Keratinocyte (primary cell): ENCODE measurements at regions not wholly inside any gene's neighbourhood (a gene's known extent, or its start where the extent isn't known, plus 50 kb on each side); places are given as distances from the start of the nearest gene placed in this dataset.

ENCODE experiments used
- DNase-seq: peaks from one replicate; pipeline ENCODE4 v3.0.0-alpha.2; 2011; ENCODE audit warnings: low read depth, missing footprints, low spot score
- FAIRE-seq: peaks from 2 replicates; lab custom pipeline; 2011; peaks lifted over from hg19 to GRCh38; lab: Jason Lieb, UNC
- H2AFZ ChIP-seq: 2 replicates; pipeline ENCODE4 v1.6.0; 2012; ENCODE audit warnings: low read length, control low read depth, inconsistent platforms; ENCODE audit not compliant: control insufficient read depth
- H3K27ac ChIP-seq: 2 replicates; pipeline ENCODE4 v1.5.1; 2011; ENCODE audit warnings: low read length; ENCODE audit not compliant: control insufficient read depth, insufficient read depth
- H3K27me3 ChIP-seq: 3 replicates; pipeline ENCODE4 v1.6.0; 2011; ENCODE audit warnings: low read length; ENCODE audit not compliant: control insufficient read depth, insufficient read depth; ENCODE audit errors: extremely low read depth
- H3K36me3 ChIP-seq, 2 experiments: 2 replicates in 1 of 2; 3 replicates in 1 of 2; pipeline ENCODE4 v1.5.1; 2011; ENCODE audit warnings: low read length in 2 of 2, mild to moderate bottlenecking in 1 of 2; ENCODE audit not compliant: control insufficient read depth in 2 of 2, insufficient read depth in 2 of 2; ENCODE audit errors: extremely low read depth in 1 of 2
- H3K4me1 ChIP-seq: 3 replicates; pipeline ENCODE4 v1.5.1; 2011; ENCODE audit warnings: low read length; ENCODE audit not compliant: control insufficient read depth, insufficient read depth; ENCODE audit errors: extremely low read depth
- H3K4me2 ChIP-seq: 3 replicates; pipeline ENCODE4 v1.6.0; 2011; ENCODE audit warnings: low read depth, low read length; ENCODE audit not compliant: control insufficient read depth, insufficient read depth; ENCODE audit errors: extremely low read depth
- H3K4me3 ChIP-seq, 3 experiments: fragments of 200-600 bp in 1 of 3; sonication (generic) in 1 of 3; 2 replicates in 2 of 3; 3 replicates in 1 of 3; pipeline ENCODE4 v1.5.1; 2011 to 2016; ENCODE audit warnings: low read length in 3 of 3, mild to moderate bottlenecking in 3 of 3, control low read depth in 2 of 3, inconsistent platforms in 1 of 3, low read depth in 1 of 3, mixed read lengths in 1 of 3, mixed run types in 1 of 3, moderate library complexity in 1 of 3; ENCODE audit not compliant: control insufficient read depth in 2 of 3, insufficient read depth in 2 of 3; ENCODE audit errors: extremely low read depth in 1 of 3
- H3K79me2 ChIP-seq: 2 replicates; pipeline ENCODE4 v1.6.0; 2012; ENCODE audit warnings: low read length; ENCODE audit not compliant: control insufficient read depth, insufficient read depth
- H3K9ac ChIP-seq: 3 replicates; pipeline ENCODE4 v1.6.0; 2011; ENCODE audit warnings: low read length; ENCODE audit not compliant: control insufficient read depth, insufficient read depth; ENCODE audit errors: extremely low read depth
- H3K9me1 ChIP-seq: 3 replicates; pipeline ENCODE4 v1.6.0; 2011; ENCODE audit warnings: low read length; ENCODE audit not compliant: control insufficient read depth, insufficient read depth; ENCODE audit errors: extremely low read depth
- H3K9me3 ChIP-seq: 2 replicates; pipeline ENCODE4 v1.5.1; 2012; ENCODE audit warnings: low read depth, low read length; ENCODE audit not compliant: control insufficient read depth
- H4K20me1 ChIP-seq: 3 replicates; pipeline ENCODE4 v1.6.0; 2011; ENCODE audit warnings: low read length; ENCODE audit not compliant: control insufficient read depth, insufficient read depth; ENCODE audit errors: extremely low read depth
- EZH2 ChIP-seq: IDR thresholded peaks from one replicate; pipeline ENCODE4 v1.6.1; 2012; ENCODE audit warnings: inconsistent platforms, mild to moderate bottlenecking, low read length, moderate library complexity
- dilution Hi-C: fragments of 300-500 bp; cut with MboI; formaldehyde crosslinking; loops from one replicate; pipeline ENCODE4 v1.7.0; 2020; ENCODE audit warnings: low sequenced_read_pairs; ENCODE audit not compliant: extremely low pct_ligation_motif_present
- TF ChIP-seq, protein P1 (sequence below), 3 experiments: IDR thresholded peaks in 1 of 3; conservative IDR thresholded peaks in 1 of 3; optimal IDR thresholded peaks in 1 of 3; 2 replicates in 2 of 3; 3 replicates in 1 of 3; pipeline versions ENCODE3 to v1.5.1; 2011; ENCODE audit warnings: low read length in 3 of 3, mild to moderate bottlenecking in 3 of 3, moderate library complexity in 2 of 3, control low read depth in 1 of 3, inconsistent platforms in 1 of 3; ENCODE audit not compliant: insufficient read depth in 2 of 3; ENCODE audit errors: extremely low read depth in 1 of 3

DNA sequence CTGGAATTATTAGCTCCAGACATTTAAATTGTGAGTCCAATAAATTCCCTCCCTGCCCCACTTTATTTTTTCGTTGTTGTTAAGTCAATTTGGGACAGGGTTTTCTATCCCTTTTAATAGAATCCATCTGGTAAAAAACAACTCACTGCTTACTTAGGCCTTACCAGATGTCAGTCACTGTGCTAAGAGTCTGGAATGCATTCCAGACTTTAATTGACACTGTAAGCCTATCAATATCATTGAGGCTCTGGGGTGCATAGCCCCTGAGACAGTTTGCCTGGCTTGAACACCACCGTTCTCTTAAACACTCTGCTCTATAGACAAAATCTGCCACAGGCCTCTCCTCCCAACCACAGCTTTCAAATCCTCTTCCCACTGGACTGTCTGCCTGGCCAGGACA lies 175.9 kb downstream of the NSG2 start:
- no peaks in the 10 kb centered on the region for H3K36me3 ChIP-seq
- no peaks in the 10 kb centered on the region for H3K9me3 ChIP-seq
- H3K27me3 ChIP-seq, result no peaks in the 10 kb centered on the region
- DNase-seq (no peak), FAIRE-seq (no peak)
- H3K9me1 ChIP-seq, result no peaks in the 10 kb centered on the region
- no peaks in the 10 kb centered on the region for H3K79me2 ChIP-seq
- no peaks in the 10 kb centered on the region for H3K4me1 ChIP-seq
- no peak overlapping the region for H3K27ac ChIP-seq
- TF ChIP-seq, protein P1, sequence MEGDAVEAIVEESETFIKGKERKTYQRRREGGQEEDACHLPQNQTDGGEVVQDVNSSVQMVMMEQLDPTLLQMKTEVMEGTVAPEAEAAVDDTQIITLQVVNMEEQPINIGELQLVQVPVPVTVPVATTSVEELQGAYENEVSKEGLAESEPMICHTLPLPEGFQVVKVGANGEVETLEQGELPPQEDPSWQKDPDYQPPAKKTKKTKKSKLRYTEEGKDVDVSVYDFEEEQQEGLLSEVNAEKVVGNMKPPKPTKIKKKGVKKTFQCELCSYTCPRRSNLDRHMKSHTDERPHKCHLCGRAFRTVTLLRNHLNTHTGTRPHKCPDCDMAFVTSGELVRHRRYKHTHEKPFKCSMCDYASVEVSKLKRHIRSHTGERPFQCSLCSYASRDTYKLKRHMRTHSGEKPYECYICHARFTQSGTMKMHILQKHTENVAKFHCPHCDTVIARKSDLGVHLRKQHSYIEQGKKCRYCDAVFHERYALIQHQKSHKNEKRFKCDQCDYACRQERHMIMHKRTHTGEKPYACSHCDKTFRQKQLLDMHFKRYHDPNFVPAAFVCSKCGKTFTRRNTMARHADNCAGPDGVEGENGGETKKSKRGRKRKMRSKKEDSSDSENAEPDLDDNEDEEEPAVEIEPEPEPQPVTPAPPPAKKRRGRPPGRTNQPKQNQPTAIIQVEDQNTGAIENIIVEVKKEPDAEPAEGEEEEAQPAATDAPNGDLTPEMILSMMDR (optimal IDR thresholded peaks at IDR 0.05 in 1 of 3, IDR thresholded peaks at IDR 0.05 in 1 of 3, conservative IDR thresholded peaks at IDR 0.05 in 1 of 3; ENCODE audit: extremely low read depth in 1 of 3, insufficient read depth in 2 of 3, low read length in 3 of 3), result no peak
- TF ChIP-seq EZH2, result no peak
- dilution Hi-C loops, result no loop called here
- H3K4me2 ChIP-seq, result no peak overlapping the region
- no peak overlapping the region for H3K9ac ChIP-seq
- H3K4me3 ChIP-seq, result no peak overlapping the region
- no peak overlapping the region for H2AFZ ChIP-seq
- H4K20me1 ChIP-seq, result no peaks in the 10 kb centered on the region

DNA sequence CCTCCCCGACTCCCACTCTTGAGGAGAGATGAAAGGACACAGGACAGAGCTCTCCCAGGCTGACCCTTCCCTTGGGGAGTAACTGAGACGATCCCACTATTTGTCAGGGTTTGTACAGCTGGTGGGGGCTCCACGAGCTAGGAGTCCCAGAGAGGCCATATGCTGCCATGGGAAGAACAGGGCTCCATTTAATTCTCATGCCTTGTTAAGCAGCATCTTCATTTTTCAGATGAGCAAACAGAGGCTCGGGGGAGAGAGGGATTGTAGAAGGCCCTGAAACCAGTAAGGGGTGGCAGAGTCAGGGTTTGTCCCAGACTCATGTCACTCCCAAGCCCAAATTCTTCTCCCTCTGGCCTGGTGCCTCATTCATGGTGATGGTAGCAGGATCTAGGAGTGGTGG lies 176.4 kb downstream of the NSG2 start:
- H3K9ac ChIP-seq, result no peak overlapping the region
- H3K4me2 ChIP-seq, result no peak overlapping the region
- H2AFZ ChIP-seq, result no peak overlapping the region
- no peaks in the 10 kb centered on the region for H4K20me1 ChIP-seq
- TF ChIP-seq EZH2, result no peak
- TF ChIP-seq, protein P1 (optimal IDR thresholded peaks at IDR 0.05 in 1 of 3, IDR thresholded peaks at IDR 0.05 in 1 of 3, conservative IDR thresholded peaks at IDR 0.05 in 1 of 3; ENCODE audit: extremely low read depth in 1 of 3, insufficient read depth in 2 of 3, low read length in 3 of 3), result no peak
- H3K36me3 ChIP-seq, result no peaks in the 10 kb centered on the region
- H3K9me3 ChIP-seq, result no peaks in the 10 kb centered on the region
- FAIRE-seq (no peak), DNase-seq (no peak)
- no peaks in the 10 kb centered on the region for H3K27me3 ChIP-seq
- H3K27ac ChIP-seq, result no peak overlapping the region
- H3K4me3 ChIP-seq, result no peak overlapping the region
- H3K79me2 ChIP-seq, result no peaks in the 10 kb centered on the region
- no peaks in the 10 kb centered on the region for H3K4me1 ChIP-seq
- dilution Hi-C loops, result no loop called here
- no peaks in the 10 kb centered on the region for H3K9me1 ChIP-seq
